ENCODE measurements at regions not wholly inside any gene's neighbourhood (a gene's known extent, or its start where the extent isn't known, plus 50 kb on each side); places are given as distances from the start of the nearest gene placed in this dataset.

- H3K4me3 ChIP-seq (ENCODE audit: low read length), result no peak overlapping the region
- no peak overlapping the region for H3K4me2 ChIP-seq (ENCODE audit: low read depth, low read length, poor library complexity, severe bottlenecking)
- no peaks in the 10 kb centered on the region for H3K9me3 ChIP-seq (ENCODE audit: low read length)
- DNase-seq, result no peak
- no peaks in the 10 kb centered on the region for H3K36me3 ChIP-seq (ENCODE audit: insufficient read depth, low read length)
- H3K27ac ChIP-seq (ENCODE audit: low read length), result no peak overlapping the region
- no peak overlapping the region for H3K9ac ChIP-seq (ENCODE audit: low read length)
- H3K9me2 ChIP-seq (replicated peaks; ENCODE audit: insufficient read depth, low read length), result no peaks in the 10 kb centered on the region; the same call in 1 of the 2 replicates
- no peaks in the 10 kb centered on the region for H3K4me1 ChIP-seq (ENCODE audit: low read length)
- H4K20me1 ChIP-seq (ENCODE audit: insufficient read depth, low read depth, low read length), result no peaks in the 10 kb centered on the region
- H3K79me2 ChIP-seq (ENCODE audit: low read length), result no peaks in the 10 kb centered on the region
- no peaks in the 10 kb centered on the region for H3K27me3 ChIP-seq (ENCODE audit: low read length)
- no peak overlapping the region for H2AFZ ChIP-seq (ENCODE audit: low read length)
Observed at GRCh38 chr14:84707830-84708229, 822.1 kb upstream of the FLRT2 start.

- Histone ChIP-seq H3K9ac (ENCODE audit: low read length) (no peak overlapping the region), H3K27ac (ENCODE audit: low read length) (no peak overlapping the region), H3K79me2 (ENCODE audit: low read length) (no peaks in the 10 kb centered on the region), H3K27me3 (ENCODE audit: low read length) (no peaks in the 10 kb centered on the region), H3K4me2 (ENCODE audit: low read depth, low read length, poor library complexity, severe bottlenecking) (no peak overlapping the region), H3K9me3 (ENCODE audit: low read length) (no peaks in the 10 kb centered on the region), H2AFZ (ENCODE audit: low read length) (no peak overlapping the region), H3K4me3 (ENCODE audit: low read length) (no peak overlapping the region), H3K36me3 (ENCODE audit: insufficient read depth, low read length) (no peaks in the 10 kb centered on the region), H3K9me2 (replicated peaks; ENCODE audit: insufficient read depth, low read length) (no peaks in the 10 kb centered on the region; the same call in 1 of the 2 replicates), H3K4me1 (ENCODE audit: low read length) (no peaks in the 10 kb centered on the region), H4K20me1 (ENCODE audit: insufficient read depth, low read depth, low read length) (no peaks in the 10 kb centered on the region)
- no peak for DNase-seq
Observed at GRCh38 chr14:84708865-84709264, 821.1 kb upstream of the FLRT2 start.

- Histone ChIP-seq H3K27ac (ENCODE audit: low read length) (no peak overlapping the region), H3K36me3 (ENCODE audit: insufficient read depth, low read length) (no peaks in the 10 kb centered on the region), H3K9ac (ENCODE audit: low read length) (no peak overlapping the region), H3K4me2 (ENCODE audit: low read depth, low read length, poor library complexity, severe bottlenecking) (no peak overlapping the region), H3K4me3 (ENCODE audit: low read length) (no peak overlapping the region), H3K79me2 (ENCODE audit: low read length) (no peaks in the 10 kb centered on the region), H4K20me1 (ENCODE audit: insufficient read depth, low read depth, low read length) (no peaks in the 10 kb centered on the region), H3K9me2 (replicated peaks; ENCODE audit: insufficient read depth, low read length) (no peaks in the 10 kb centered on the region), H3K4me1 (ENCODE audit: low read length) (no peaks in the 10 kb centered on the region), H3K9me3 (ENCODE audit: low read length) (no peaks in the 10 kb centered on the region), H3K27me3 (ENCODE audit: low read length) (no peaks in the 10 kb centered on the region), H2AFZ (ENCODE audit: low read length) (no peak overlapping the region)
- no peak for DNase-seq
Observed at GRCh38 chr14:84726471-84726870, 803.5 kb upstream of the FLRT2 start.

- H3K79me2 ChIP-seq (ENCODE audit: low read length), result no peaks in the 10 kb centered on the region
- H3K4me1 ChIP-seq (ENCODE audit: low read length), result no peaks in the 10 kb centered on the region
- H3K4me2 ChIP-seq (ENCODE audit: low read depth, low read length, poor library complexity, severe bottlenecking), result no peak overlapping the region
- no peaks in the 10 kb centered on the region for H3K9me3 ChIP-seq (ENCODE audit: low read length)
- DNase-seq, result no peak
- H3K9ac ChIP-seq (ENCODE audit: low read length), result no peak overlapping the region
- H3K36me3 ChIP-seq (ENCODE audit: insufficient read depth, low read length), result no peaks in the 10 kb centered on the region
- H3K9me2 ChIP-seq (replicated peaks; ENCODE audit: insufficient read depth, low read length), result no peaks in the 10 kb centered on the region
- no peak overlapping the region for H3K27ac ChIP-seq (ENCODE audit: low read length)
- H3K27me3 ChIP-seq (ENCODE audit: low read length), result peaks cover 3% of the 10 kb centered on the region; the same call in 1 of the 2 replicates
- H2AFZ ChIP-seq (ENCODE audit: low read length), result no peak overlapping the region
- H4K20me1 ChIP-seq (ENCODE audit: insufficient read depth, low read depth, low read length), result no peaks in the 10 kb centered on the region
- H3K4me3 ChIP-seq (ENCODE audit: low read length), result no peak overlapping the region
Observed at GRCh38 chr14:84749191-84749955, 780.6 kb upstream of the FLRT2 start.

- no peak overlapping the region for H3K4me2 ChIP-seq (ENCODE audit: low read depth, low read length, poor library complexity, severe bottlenecking)
- H3K4me1 ChIP-seq (ENCODE audit: low read length), result no peaks in the 10 kb centered on the region
- peaks cover 3% of the 10 kb centered on the region; the same call in 1 of the 2 replicates for H3K27me3 ChIP-seq (ENCODE audit: low read length)
- no peak for DNase-seq
- H4K20me1 ChIP-seq (ENCODE audit: insufficient read depth, low read depth, low read length), result no peaks in the 10 kb centered on the region
- H3K4me3 ChIP-seq (ENCODE audit: low read length), result no peak overlapping the region
- H3K9ac ChIP-seq (ENCODE audit: low read length), result no peak overlapping the region
- no peak overlapping the region for H2AFZ ChIP-seq (ENCODE audit: low read length)
- H3K36me3 ChIP-seq (ENCODE audit: insufficient read depth, low read length), result no peaks in the 10 kb centered on the region
- no peak overlapping the region for H3K27ac ChIP-seq (ENCODE audit: low read length)
- no peaks in the 10 kb centered on the region for H3K9me3 ChIP-seq (ENCODE audit: low read length)
- no peaks in the 10 kb centered on the region for H3K9me2 ChIP-seq (replicated peaks; ENCODE audit: insufficient read depth, low read length)
- no peaks in the 10 kb centered on the region for H3K79me2 ChIP-seq (ENCODE audit: low read length)
Observed at GRCh38 chr14:84750284-84750683, 779.7 kb upstream of the FLRT2 start.

- H3K4me3 ChIP-seq (ENCODE audit: low read length), result no peak overlapping the region
- no peaks in the 10 kb centered on the region for H4K20me1 ChIP-seq (ENCODE audit: insufficient read depth, low read depth, low read length)
- no peaks in the 10 kb centered on the region for H3K4me1 ChIP-seq (ENCODE audit: low read length)
- H3K4me2 ChIP-seq (ENCODE audit: low read depth, low read length, poor library complexity, severe bottlenecking), result no peak overlapping the region
- peaks cover 3% of the 10 kb centered on the region; the same call in 1 of the 2 replicates for H3K27me3 ChIP-seq (ENCODE audit: low read length)
- no peaks in the 10 kb centered on the region for H3K36me3 ChIP-seq (ENCODE audit: insufficient read depth, low read length)
- no peaks in the 10 kb centered on the region for H3K9me2 ChIP-seq (replicated peaks; ENCODE audit: insufficient read depth, low read length)
- no peak overlapping the region for H3K9ac ChIP-seq (ENCODE audit: low read length)
- H3K27ac ChIP-seq (ENCODE audit: low read length), result no peak overlapping the region
- no peak overlapping the region for H2AFZ ChIP-seq (ENCODE audit: low read length)
- H3K9me3 ChIP-seq (ENCODE audit: low read length), result no peaks in the 10 kb centered on the region
- DNase-seq, result no peak
- H3K79me2 ChIP-seq (ENCODE audit: low read length), result no peaks in the 10 kb centered on the region
Observed at GRCh38 chr14:84750763-84751554, 779.0 kb upstream of the FLRT2 start.

- no peak for DNase-seq
- peaks cover 3% of the 10 kb centered on the region; the same call in 1 of the 2 replicates for H3K27me3 ChIP-seq (ENCODE audit: low read length)
- no peaks in the 10 kb centered on the region for H3K9me3 ChIP-seq (ENCODE audit: low read length)
- H3K79me2 ChIP-seq (ENCODE audit: low read length), result no peaks in the 10 kb centered on the region
- no peaks in the 10 kb centered on the region for H4K20me1 ChIP-seq (ENCODE audit: insufficient read depth, low read depth, low read length)
- no peak overlapping the region for H3K27ac ChIP-seq (ENCODE audit: low read length)
- no peak overlapping the region for H3K9ac ChIP-seq (ENCODE audit: low read length)
- no peaks in the 10 kb centered on the region for H3K9me2 ChIP-seq (replicated peaks; ENCODE audit: insufficient read depth, low read length)
- H2AFZ ChIP-seq (ENCODE audit: low read length), result no peak overlapping the region
- H3K36me3 ChIP-seq (ENCODE audit: insufficient read depth, low read length), result no peaks in the 10 kb centered on the region
- no peak overlapping the region for H3K4me3 ChIP-seq (ENCODE audit: low read length)
- no peaks in the 10 kb centered on the region for H3K4me1 ChIP-seq (ENCODE audit: low read length)
- no peak overlapping the region for H3K4me2 ChIP-seq (ENCODE audit: low read depth, low read length, poor library complexity, severe bottlenecking)
Observed at GRCh38 chr14:84751745-84752144, 778.2 kb upstream of the FLRT2 start.

- Histone ChIP-seq H4K20me1 (ENCODE audit: insufficient read depth, low read depth, low read length) (no peaks in the 10 kb centered on the region), H3K9ac (ENCODE audit: low read length) (no peak overlapping the region), H3K4me3 (ENCODE audit: low read length) (no peak overlapping the region), H3K4me2 (ENCODE audit: low read depth, low read length, poor library complexity, severe bottlenecking) (no peak overlapping the region), H3K36me3 (ENCODE audit: insufficient read depth, low read length) (no peaks in the 10 kb centered on the region), H2AFZ (ENCODE audit: low read length) (no peak overlapping the region), H3K9me2 (replicated peaks; ENCODE audit: insufficient read depth, low read length) (peaks cover 3% of the 10 kb centered on the region; the same call in 1 of the 2 replicates), H3K27ac (ENCODE audit: low read length) (no peak overlapping the region), H3K27me3 (ENCODE audit: low read length) (no peaks in the 10 kb centered on the region), H3K4me1 (ENCODE audit: low read length) (no peaks in the 10 kb centered on the region), H3K9me3 (ENCODE audit: low read length) (peaks cover 15% of the 10 kb centered on the region; the same call in 1 of the 2 replicates), H3K79me2 (ENCODE audit: low read length) (no peaks in the 10 kb centered on the region)
- DNase-seq, result no peak
Observed at GRCh38 chr14:84760489-84761126, 769.3 kb upstream of the FLRT2 start.
